Calu3 (cell line): ENCODE measurements at regions not wholly inside any gene's neighbourhood (a gene's known extent, or its start where the extent isn't known, plus 50 kb on each side); places are given as distances from the start of the nearest gene placed in this dataset.

Experiments
- BruUV-seq: library from RNA; stranded (reverse); fragments of 400-500 nt; replicated peaks from 2 replicates; lab custom pipeline; 2021; lab: Mats Ljungman, UMichigan
- CTCF ChIA-PET: fragments of 300-600 bp; sonication (Branson Sonifier 250); formaldehyde crosslinking; loops from one replicate; lab custom pipeline; 2022; ENCODE audit warnings: antibody characterized with exemption; lab: Charles Lee
- DNase-seq: peaks from one replicate; pipeline ENCODE4 v3.0.0; 2022
- H3K27ac Mint-ChIP-seq: one replicate; pipeline ENCODE4 v1.8.0; 2022; ENCODE audit warnings: mixed read lengths; ENCODE audit not compliant: unreplicated experiment
- H3K27me3 Mint-ChIP-seq: one replicate; pipeline ENCODE4 v1.8.0; 2022; ENCODE audit warnings: mixed read lengths; ENCODE audit not compliant: unreplicated experiment
- H3K36me3 Mint-ChIP-seq: one replicate; pipeline ENCODE4 v1.8.0; 2022; ENCODE audit warnings: mild to moderate bottlenecking, moderate library complexity, mixed read lengths; ENCODE audit not compliant: insufficient read depth, unreplicated experiment
- H3K4me1 Mint-ChIP-seq: one replicate; pipeline ENCODE4 v1.8.0; 2022; ENCODE audit warnings: mild to moderate bottlenecking, low read depth, mixed read lengths; ENCODE audit not compliant: unreplicated experiment
- H3K4me3 Mint-ChIP-seq: one replicate; pipeline ENCODE4 v1.8.0; 2022; ENCODE audit warnings: mild to moderate bottlenecking, low read depth, moderate library complexity, mixed read lengths; ENCODE audit not compliant: unreplicated experiment
- H3K9me3 Mint-ChIP-seq: one replicate; pipeline ENCODE4 v1.8.0; 2022; ENCODE audit warnings: low read depth, mixed read lengths; ENCODE audit not compliant: unreplicated experiment
- intact Hi-C: fragments of 100-400 bp; cut with micrococcal nuclease; formaldehyde crosslinking; loops from one replicate; pipeline ENCODE4 v1.10.0; 2022; ENCODE audit not compliant: unreplicated experiment
- TF ChIP-seq, protein P1 (sequence below): fragments of 200-600 bp; IDR thresholded peaks from one replicate; pipeline ENCODE4 v1.8.0; 2022; ENCODE audit warnings: antibody characterized with exemption; ENCODE audit not compliant: unreplicated experiment

DNA sequence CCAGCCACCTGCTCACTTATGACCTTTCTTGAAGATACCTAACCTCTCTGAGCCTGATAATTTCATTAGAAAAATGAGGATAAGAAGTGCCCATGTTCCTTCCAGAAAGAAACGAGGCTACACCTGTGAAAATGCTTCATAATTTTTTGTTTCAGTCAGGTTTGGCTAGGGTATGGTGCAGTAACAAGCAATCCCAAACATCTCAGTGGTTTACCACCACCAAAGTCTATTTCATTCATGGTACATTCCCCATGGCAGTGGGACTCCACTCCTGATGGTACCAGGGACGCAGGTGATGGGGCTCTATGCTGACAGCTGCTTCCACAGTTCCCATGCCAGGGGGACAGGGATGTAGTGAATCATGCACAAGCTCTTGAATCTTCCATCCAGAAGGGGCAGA is 147.6 kb upstream of the CES5A start:
- Mint-ChIP-seq H3K9me3 (no peaks in the 10 kb centered on the region), H3K27ac (no peak overlapping the region), H3K27me3 (peaks cover 12% of the 10 kb centered on the region), H3K4me3 (no peak overlapping the region), H3K36me3 (no peaks in the 10 kb centered on the region), H3K4me1 (no peaks in the 10 kb centered on the region)
- CTCF ChIA-PET = no interaction called here
- DNase-seq = no peak
- intact Hi-C loops = no loop called here
- TF ChIP-seq, protein P1, sequence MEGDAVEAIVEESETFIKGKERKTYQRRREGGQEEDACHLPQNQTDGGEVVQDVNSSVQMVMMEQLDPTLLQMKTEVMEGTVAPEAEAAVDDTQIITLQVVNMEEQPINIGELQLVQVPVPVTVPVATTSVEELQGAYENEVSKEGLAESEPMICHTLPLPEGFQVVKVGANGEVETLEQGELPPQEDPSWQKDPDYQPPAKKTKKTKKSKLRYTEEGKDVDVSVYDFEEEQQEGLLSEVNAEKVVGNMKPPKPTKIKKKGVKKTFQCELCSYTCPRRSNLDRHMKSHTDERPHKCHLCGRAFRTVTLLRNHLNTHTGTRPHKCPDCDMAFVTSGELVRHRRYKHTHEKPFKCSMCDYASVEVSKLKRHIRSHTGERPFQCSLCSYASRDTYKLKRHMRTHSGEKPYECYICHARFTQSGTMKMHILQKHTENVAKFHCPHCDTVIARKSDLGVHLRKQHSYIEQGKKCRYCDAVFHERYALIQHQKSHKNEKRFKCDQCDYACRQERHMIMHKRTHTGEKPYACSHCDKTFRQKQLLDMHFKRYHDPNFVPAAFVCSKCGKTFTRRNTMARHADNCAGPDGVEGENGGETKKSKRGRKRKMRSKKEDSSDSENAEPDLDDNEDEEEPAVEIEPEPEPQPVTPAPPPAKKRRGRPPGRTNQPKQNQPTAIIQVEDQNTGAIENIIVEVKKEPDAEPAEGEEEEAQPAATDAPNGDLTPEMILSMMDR = no peak
- BruUV-seq = no TSS peak

DNA sequence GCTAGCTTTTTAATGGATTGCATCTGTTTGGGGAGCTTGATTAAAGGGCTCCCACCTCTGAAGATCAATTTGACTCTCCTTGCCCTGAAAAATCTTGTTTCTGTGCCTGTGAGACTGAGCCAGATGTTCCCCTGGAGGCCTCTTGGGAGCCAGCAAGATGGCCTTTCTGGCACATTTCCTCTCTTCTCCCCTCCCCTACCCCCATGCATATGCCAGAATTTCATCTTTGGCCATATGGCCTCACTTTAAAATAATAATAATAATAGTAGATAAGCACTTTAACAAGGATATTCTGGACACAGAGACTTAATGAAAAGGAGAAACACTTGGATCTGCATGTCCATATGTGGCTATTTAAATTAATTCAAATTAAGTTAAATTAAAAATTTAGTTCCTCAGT is 144.1 kb upstream of the CES5A start:
- TF ChIP-seq, protein P1 = no peak
- Mint-ChIP-seq H3K9me3 (no peaks in the 10 kb centered on the region), H3K4me1 (no peaks in the 10 kb centered on the region), H3K27me3 (peaks cover 40% of the 10 kb centered on the region), H3K4me3 (no peak overlapping the region), H3K36me3 (no peaks in the 10 kb centered on the region), H3K27ac (no peak overlapping the region)
- DNase-seq = no peak
- BruUV-seq = no TSS peak
- intact Hi-C loops = no loop called here
- CTCF ChIA-PET = no interaction called here

DNA sequence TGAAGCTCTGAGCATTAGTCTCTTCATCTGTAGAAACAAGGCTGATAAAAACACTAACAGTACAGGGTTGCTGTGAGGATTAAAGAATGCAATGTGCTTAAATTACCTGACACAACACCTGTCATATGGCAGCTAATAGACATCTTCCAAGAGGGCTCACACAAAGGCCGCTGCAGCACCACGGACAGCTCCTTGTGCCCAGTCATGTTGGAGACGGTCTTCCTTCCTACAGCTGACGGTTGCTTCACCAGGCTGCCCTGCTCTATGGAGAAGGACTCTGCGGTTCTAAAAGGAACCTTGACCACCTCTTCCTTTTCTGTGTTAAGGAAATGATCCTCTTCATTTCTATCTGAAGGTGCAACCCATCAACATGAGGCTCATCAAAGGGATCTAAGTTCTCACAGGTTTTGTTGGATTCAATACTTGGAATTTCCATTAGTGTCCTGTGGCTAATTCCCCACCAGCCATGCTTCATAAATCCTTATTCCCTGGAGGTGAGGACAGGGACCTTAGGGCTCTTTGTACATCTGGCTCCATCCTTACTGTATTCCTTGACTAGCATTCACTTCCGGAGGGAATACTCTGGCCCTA is 138.9 kb upstream of the CES5A start:
- H3K27ac Mint-ChIP-seq = no peak overlapping the region
- H3K4me1 Mint-ChIP-seq = no peaks in the 10 kb centered on the region
- TF ChIP-seq, protein P1 = no peak
- DNase-seq = peak; percentile 51
- H3K27me3 Mint-ChIP-seq = peaks cover 82% of the 10 kb centered on the region
- H3K36me3 Mint-ChIP-seq = no peaks in the 10 kb centered on the region
- H3K9me3 Mint-ChIP-seq = no peaks in the 10 kb centered on the region
- no peak overlapping the region for H3K4me3 Mint-ChIP-seq
- no TSS peak for BruUV-seq
- intact Hi-C loops = no loop called here
- CTCF ChIA-PET = interaction anchor here (0.6 kb wide), 1 partner anchor 301 kb away, joined by 3 read pairs; no protein-coding TSS in a partner anchor

DNA sequence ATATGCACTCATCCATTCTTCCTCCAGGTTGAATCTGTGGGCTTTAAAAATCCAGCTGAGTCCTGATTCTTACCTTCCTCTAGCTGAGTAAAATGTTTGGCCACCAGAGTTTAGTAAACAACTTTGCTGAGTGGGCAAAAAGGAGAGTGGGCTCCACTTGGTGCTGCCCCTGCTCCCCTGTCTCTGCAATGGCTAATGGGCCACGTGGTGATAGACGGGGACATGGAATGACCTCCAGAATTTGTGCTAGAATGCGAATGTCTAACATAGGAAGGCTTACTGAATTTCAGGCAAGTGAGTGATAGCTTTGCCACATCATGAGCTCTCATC is 137.3 kb upstream of the CES5A start:
- intact Hi-C loops = no loop called here
- DNase-seq = no peak
- Mint-ChIP-seq H3K27ac (no peak overlapping the region), H3K36me3 (no peaks in the 10 kb centered on the region), H3K4me1 (no peaks in the 10 kb centered on the region), H3K9me3 (no peaks in the 10 kb centered on the region), H3K4me3 (no peak overlapping the region), H3K27me3 (peaks cover 89% of the 10 kb centered on the region)
- TF ChIP-seq, protein P1 = no peak
- CTCF ChIA-PET = no interaction called here
- BruUV-seq = no TSS peak
